ENCODE measurements at regions not wholly inside any gene's neighbourhood (a gene's known extent, or its start where the extent isn't known, plus 50 kb on each side); places are given as distances from the start of the nearest gene placed in this dataset.

GRCh38 chr9:105884416-105884815 lies 190.1 kb downstream of the TMEM38B start:
- TF ChIP-seq CTCF (IDR thresholded peaks at IDR 0.05; ENCODE audit: low read depth, low read length) (no peak), POLR2A (IDR thresholded peaks at IDR 0.05; ENCODE audit: extremely low read depth, insufficient read length) (no peak)

Data from NB4 (cell line).